C1 segment of cervical spinal cord (tissue), 14 donors: ENCODE measurements at regions not wholly inside any gene's neighbourhood (a gene's known extent, or its start where the extent isn't known, plus 50 kb on each side); places are given as distances from the start of the nearest gene placed in this dataset.
"Not testable (repeated sequence)": the region's sequence is repeated elsewhere in the genome, so short reads cannot be mapped to it uniquely, and the experiment has no call there.

ENCODE experiments used
- DNase-seq, 14 donors: peaks; one replicate each; lab custom pipeline; 2025; lab: John Stamatoyannopoulos, UW

DNA sequence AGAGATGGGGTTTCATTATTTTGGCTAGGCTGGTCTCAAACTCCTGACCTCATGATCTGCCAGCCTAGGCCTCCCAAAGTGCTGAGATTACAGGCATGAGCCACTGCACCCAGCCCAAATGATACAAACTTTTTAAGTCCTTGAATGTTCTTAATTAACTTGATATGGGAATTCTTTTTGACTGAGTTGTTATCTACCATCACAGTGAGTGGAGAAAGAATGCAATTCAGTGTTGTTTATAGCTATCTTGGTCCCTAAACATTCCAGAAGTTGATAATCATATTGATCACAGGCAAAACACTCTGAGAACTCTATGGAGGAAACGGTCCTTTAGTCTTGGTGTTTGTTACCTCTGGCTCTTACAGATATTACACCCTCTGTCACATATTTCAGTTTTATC lies 1072.5 kb downstream of the SUCLG1 start:
- no peak for DNase-seq

DNA sequence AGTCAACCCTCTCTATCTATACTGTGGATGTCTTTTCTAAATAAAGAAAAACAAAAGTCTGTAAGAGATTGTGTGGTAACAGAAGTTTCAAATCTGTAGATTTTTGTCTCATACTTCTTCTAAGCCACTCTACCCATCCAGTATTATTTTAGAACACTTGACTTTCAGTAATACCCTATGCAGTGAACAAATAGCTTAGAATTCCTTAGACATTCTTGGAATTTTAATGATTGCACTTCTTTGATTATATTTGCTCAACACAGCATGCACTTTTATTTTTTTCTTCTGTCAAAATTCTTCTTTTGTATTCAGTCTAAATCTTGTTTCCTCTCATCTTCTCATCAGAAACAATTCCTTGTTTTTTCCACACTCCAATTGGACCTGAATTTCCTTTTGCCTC lies 1080.2 kb downstream of the SUCLG1 start:
- no peak for DNase-seq

DNA sequence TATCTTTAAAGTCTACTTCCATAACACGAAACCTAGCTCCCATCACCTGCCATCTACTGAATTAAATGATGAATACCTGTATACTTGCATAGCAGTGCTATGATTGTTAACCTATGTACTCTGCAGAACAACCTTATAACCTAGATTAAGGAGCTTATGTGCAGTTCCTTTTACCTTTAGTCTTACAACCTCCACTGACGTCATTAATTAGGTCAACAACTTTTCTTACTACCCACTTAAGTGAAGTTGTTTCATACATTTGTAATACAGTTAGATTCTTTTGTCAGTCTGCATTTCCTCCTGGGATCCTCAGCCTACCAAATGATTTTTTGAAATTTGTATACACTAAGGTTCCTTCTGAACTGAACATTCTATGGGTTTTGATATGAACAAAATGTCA lies 1082.3 kb downstream of the SUCLG1 start:
- DNase-seq: no peak

DNA sequence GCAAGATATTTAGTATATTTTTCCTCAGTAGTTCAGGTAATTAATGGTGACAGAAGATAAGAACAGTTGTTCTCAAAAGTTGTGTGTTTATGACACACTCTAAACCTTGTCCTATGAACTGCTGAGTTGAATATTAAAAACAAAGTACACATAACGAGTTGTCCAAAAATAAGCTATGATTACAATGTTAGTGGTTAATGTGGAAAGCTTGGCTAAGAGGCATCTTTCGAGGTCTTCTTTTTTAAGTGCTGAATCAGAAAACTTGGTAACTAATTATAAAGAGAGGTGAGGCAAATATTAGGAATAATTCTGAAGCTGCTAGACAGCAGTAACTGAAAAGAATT lies 1088.7 kb downstream of the SUCLG1 start:
- DNase-seq: no peak

DNA sequence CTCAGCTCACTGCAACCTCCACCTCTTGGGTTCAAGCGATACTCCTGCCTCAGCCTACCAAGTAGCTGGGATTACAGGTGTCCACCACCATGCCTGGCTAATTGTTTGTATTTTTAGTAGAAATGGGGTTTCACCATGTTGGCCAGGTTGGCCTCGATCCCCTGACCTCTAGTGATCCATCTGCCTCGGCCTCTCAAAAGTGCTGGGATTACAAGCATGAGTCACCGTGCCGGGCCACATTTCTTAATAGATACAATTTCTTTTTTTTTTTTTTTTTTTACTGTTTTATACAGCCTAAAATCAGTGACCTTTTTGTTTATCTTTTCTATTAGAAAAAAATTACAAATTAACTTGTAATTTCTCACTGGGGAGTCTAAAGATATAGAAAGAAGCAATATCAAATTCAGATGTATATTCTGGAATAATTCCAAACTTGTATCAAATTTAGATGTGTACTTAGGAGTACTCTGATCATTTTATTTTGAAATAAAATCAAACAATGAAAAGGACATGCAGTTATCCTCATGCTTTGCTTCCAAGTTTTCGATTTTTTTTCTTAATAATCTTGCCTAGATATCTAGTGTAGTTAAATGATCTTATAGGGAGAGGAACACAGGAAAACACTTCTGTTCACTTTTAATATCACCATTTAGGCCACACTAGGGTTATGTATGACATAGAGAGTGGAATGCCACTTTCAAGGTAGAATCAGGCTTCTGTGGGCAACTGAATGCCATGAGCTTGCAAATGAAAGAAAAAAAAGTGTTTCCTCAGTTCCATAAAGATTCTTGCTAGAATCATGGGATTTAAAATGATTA lies 1089.3 kb downstream of the SUCLG1 start:
- DNase-seq: no peak

DNA sequence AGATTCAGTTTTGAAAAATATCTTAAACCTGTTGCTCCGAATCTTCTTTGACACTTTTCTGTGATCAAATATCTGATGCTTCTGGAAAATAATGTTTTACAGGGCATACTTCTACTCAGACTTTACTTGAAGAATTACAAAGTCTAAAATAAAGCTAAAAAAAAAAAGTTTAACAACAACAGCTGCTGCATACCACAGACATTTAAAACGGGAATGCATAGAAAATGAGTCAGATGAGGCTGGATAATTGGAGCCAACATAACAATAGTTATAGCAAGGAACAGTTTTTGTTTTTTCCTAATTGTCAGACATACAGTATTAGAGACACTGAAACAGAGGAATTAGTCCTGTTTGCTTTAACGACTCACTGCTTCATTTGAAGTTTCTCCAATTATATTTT lies 1090.2 kb downstream of the SUCLG1 start:
- no peak for DNase-seq

DNA sequence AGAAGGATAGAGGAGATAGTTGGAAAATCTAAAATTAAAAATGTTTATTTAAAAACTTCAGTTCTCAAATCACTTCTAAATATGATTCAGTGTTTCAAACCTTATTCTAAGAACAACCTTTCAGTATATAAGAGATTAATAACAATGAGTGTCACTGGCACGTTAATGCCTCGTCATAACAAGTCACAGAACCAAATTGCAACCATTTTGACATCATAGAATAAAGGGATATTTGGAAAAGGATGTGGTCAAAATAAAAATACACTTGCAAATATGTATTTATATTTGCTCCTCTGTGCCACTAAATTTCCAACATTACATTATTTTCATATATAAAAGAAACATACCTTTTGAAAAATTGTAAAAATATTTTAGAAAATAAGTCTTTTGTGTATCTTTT lies 1090.6 kb downstream of the SUCLG1 start:
- DNase-seq: no peak

DNA sequence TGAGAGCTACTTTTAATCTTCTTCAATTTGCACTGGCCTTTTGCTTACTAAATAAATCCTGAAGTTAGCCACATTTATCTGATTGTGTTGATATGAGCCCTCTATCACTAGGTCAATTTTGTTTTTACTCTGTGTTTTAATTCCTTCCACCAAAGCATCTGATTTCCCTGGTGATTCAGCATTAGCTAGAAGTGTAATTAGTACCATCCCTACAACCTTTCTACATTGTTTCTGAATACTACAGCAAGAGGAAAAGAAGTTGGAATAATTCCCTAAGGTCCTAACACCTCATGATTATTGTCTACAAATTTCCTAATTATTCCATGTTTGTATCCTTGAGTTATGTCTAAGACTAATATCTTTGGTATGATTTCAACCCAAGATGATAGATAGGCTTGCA lies 1093.6 kb downstream of the SUCLG1 start:
- no peak for DNase-seq

DNA sequence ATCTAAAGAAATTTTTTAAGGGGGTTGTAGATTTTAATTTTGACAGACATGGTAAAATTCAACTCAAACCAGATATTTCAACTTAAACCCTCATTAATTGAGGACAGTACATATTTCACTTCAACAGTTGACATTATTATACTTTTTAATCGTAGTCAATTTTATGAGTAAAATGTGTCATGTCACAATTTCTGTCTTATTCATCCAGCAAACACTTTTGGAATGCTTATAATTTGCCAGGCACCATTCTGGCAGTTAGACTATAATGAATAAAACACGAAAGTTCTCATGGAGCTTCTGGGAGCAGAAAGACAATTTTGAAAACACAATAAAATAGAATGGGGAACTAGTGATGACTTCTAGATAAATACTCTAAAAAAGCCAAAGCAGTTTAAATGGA lies 1094.8 kb downstream of the SUCLG1 start:
- no peak for DNase-seq

DNA sequence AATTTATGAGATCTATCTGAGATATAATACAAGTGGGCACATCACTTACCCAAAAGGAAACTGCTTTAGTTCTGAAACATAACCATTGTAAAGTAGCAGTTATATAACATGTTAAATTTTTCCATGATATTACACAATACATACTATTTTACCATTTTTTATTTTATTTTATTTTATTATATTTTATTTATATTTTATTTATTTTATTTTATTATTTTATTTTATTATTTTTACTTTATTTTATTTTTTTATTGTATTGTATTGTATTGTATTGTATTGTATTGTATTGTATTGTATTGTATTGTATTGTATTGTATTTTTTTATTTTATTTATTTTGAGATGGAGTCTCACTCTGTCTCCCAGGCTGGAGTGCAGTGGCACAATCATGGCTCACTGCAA lies 1095.9 kb downstream of the SUCLG1 start:
- not testable (repeated sequence) for DNase-seq

DNA sequence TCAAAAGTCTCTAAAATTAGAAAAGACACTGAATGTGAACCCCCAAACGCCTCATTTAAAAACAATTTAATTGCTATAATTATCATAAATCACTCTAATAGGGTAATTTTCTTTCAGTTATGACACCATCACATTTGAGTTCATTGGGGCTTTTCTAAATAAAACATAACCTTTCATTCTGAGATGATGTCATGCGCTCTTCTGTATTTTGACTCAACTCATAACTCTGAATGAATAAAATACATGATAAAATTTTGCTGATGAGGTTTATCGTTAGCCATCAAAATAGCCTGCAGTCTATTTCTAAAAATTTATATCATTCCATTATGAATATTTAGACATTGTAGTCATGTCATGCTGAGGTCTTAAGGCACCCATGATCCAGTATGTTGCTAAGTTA lies 1099.7 kb downstream of the SUCLG1 start:
- DNase-seq: no peak

DNA sequence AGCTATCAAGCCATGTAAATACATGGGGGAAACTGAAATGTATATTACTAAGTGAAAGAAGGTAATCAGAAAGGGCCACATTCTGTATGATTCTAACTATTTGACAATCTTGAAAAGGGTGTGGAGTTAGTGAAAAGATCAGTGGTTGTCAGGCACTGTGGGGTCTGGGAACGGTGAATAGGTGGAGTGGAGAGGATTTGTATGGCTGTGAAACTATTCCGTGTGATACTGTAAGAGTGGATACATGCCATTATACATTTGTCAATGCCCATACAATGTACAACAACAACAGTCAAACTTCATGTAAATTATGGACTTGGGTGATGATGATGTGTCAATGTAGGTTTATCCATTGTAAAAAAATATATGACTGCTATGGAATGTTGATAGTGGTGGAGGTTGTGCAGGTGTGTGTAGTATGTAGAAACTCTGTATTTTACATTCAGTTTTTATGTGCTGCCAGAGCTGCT lies 1116.2 kb downstream of the SUCLG1 start:
- no peak for DNase-seq

DNA sequence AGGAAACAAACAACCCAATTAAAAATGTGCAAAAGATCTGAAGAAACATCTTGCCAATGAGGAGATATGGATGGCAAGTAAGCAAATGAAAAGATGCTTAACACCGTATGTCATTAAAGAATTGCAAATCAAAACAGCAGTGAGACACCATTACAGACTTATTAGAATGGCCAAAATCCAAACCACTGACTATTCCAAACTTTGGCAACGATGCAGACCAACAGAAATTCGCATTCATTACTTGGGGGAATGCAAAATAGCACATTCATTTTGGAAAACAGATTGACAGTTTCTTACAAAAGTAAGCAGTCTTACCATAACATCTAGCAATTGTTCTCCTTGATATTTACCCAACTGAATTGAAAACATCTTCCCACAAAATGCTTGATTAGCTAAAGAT lies 1118.7 kb downstream of the SUCLG1 start:
- DNase-seq: no peak

DNA sequence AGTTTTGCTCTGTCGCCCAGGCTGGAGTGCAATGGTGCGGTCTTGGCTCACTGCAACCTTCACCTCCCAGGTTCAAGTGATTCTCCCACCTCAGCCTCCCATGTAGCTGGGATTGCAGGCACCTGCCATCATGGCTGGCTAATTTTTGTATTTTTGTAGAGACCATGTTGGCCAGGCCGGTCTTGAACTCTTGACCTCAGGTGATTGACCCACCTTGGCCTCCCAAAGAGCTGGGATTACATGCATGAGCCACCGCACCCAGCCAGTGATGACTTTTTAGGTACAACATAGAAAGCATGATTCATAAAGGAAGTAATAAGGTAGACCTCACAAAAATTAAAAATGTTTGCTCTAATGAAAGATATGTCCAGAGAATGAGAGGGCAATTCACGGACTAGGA lies 1119.1 kb downstream of the SUCLG1 start:
- not testable (repeated sequence) for DNase-seq

DNA sequence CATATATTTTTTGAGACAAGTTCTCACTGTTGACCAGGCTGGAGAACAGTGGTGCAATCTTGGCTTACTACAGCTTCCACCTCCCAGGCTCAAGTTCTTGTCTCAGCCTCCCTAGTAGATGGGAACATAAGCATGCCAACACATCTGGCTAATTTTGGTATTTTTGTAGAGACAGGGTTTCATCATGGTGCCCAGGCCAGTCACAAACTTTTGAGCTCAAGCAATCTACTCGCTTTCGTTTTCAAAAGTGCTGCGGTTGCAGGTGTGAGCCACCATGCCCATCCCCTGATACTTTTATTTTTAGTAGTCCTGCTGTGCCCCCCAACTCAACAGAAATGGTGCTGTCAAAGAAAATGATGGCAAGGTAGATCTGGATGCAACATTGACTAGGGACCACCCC lies 1127.3 kb downstream of the SUCLG1 start:
- no peak for DNase-seq

DNA sequence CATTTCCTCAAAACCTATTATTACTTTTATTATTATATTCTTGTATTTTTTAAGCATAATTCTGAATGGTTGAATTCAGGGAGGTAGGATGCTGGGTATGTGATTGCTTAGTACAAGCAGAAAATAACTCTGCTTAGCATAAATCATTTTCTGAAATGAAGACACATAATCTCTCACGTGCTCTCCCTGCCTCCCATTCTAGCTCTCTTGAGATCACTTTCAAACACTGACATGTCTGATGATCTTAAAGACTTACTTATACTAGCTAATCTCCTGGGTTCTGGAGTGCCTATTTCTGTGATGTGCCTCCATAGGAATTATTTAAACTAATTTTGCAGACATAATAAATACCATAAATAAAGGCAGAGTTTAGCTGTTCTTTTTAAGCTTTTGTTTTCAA lies 1136.0 kb downstream of the SUCLG1 start:
- DNase-seq: no peak

DNA sequence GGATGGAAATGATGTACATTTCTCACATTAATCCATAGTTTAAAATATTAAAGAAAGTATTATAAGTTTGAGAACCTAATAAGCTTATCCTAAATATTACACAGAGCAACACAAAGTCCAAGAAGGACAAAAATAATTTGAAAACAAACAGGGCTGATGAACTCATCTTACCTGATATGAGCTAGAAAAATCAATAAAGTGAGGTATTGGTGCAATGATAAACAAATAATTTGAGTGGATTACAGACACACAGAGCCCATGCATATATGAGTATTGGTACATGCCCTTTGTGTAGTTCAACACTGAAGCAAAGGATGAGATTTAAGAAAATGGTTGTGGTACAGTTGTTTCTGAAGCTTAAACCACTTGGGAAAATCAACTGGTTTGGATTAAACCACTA lies 1139.0 kb downstream of the SUCLG1 start:
- DNase-seq: no peak

DNA sequence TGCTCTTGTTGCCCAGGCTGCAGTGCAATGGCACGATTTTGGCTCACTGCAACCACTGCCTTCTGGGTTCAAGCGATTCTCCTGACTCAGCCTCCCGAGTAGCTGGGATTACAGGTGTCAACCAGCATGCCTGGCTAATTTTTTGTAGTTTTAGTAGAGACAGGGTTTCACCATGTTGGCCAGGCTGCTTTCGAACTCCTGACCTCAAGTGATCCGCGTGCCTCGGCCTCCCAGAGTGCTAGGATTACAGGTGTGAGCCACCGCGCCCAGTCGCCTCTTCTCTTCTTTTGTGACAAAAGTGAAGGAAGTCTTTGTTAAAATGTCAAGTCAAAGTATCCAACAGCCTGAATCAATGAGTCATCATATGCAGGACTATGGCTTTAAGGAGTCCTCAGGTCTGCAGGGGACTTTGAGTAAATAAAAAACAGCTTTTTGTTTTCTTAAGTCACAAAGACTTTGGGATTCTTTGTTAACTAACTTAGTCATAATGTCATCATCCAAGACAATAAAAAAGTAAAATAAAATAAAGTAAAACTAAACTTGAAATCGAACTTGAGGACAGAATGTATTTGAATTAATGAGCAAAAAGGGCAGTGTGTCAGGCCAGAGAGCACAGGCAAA lies 1153.2 kb downstream of the SUCLG1 start:
- no peak for DNase-seq

DNA sequence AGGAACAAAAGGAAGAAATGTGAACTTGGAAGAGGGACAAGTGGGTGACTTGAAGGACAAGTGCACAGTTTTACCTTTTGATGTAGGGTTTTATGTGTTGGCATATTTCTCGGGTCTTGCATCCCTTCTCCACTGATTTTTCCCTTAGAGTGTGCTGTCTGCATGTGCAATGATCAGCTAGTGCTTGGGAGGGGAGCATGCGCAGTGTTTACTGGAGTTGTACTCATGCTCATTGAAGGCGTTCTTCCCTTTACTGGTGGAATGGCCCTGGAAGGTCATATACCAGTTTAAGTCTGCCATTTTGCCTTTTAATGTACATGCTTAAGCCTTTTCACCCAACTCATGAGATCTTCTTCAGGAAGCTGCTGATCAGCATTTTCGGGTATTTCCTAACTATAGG lies 1168.0 kb downstream of the SUCLG1 start:
- DNase-seq: no peak

DNA sequence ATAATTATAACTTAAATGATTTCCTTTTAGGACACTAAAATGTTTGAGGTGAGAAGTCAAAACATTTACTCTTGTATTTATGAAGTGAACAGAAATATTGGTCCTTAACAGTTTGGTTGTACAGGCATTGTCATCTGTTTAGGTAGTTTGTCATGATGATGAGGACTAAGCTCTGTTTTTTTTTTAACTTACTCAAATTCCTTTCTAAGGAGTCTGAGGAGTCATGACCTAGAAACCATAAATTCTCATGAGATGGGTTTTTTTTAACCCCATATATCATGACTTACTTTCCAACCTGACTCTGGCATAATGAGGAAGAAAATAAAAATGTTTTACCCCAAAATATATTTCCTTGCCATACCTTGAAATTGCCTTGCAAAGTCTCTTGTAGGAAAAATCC lies 1176.2 kb downstream of the SUCLG1 start:
- no peak for DNase-seq

DNA sequence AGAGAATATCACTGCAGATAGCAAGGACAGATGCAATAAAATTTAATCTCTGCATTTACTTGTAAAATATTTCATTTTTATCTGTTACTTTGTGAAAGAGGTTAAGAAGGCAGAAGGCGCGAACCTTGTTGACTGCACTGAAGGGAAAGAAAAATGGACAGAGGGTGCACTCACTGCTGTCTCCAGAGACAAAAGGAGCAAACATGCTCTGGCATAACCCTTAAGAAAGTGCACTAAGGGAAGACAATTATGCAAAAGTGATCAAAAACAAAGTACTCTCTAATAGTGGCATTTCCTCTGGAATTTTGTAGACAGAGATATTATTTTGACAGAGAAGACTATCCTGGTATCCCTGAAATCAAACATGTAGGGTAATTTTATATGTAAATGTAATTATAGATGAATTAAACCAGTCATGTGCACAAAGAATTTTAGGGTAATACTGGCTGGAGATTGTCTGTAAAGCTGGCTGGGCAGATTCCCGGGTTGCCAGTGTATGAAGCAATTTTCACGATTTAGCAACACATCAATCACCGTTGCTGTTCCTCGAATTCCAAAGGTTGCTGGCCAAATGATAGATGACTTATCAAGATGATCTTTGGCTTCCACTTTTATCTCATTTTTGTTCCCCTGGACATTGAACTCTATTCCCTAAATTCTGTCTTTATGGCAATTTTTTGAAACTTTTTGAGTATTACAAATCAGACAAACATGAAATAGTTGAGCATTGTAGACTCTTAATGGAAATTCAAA lies 1176.9 kb downstream of the SUCLG1 start:
- DNase-seq: no peak

DNA sequence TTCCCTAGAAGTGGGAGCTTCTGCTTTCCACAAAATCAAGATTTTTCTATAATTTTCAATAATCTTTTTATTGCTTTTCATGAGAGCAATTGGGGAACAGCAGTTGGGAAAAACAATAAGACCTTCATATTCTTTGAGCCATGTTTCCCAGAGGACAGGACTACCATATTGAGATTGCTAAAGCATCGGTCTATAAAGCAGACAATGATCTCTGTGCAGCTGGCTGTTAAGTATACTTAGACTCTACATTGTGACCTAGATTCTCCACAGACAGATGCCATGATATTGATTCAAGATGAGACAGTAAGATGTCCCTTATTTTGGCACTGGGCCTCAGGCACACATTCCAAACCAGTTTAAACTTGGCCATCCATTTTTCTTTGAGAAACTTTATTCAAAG lies 1178.7 kb downstream of the SUCLG1 start:
- no peak for DNase-seq

DNA sequence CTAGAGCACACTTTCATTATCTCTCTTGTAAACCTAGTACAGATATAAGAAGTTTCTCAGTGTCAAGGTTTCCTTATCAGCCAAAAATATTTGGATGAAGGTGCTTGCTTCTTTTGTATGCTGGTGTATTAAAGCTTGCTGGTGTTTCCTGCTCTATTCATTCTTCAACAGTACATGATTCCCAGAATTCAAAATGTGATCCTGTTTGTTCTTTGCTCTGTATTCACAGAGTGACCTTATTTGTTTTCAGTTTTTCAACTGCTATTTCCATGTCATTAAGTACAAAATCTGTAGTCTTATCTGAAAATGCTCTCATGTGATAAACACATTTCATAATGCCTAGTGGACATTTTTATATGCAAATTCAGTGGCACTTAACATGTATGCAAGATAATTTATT lies 1185.8 kb downstream of the SUCLG1 start:
- no peak for DNase-seq
